ENCODE measurements at regions not wholly inside any gene's neighbourhood (a gene's known extent, or its start where the extent isn't known, plus 50 kb on each side); places are given as distances from the start of the nearest gene placed in this dataset.

DNA sequence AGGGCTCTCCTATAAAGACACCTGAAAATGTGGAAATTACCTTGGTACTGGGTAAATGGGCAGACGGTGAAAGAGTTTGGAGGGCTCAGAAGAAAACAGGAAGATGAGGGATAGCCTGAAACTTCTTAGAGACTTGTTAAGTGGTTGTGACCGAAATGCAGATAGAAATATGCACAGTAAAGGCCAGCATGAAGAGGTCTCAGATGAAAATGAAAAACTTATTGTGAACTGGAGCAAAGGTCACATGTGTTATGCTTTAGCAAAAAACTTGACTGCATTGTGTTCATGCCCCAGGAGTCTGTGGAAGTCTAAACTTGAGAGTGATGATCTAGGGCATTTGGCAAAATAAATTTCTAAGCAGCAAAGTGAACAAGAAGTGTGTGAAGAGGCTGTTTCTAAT is 137.1 kb downstream of the CBLN2 start:
- TF ChIP-seq, protein P1, sequence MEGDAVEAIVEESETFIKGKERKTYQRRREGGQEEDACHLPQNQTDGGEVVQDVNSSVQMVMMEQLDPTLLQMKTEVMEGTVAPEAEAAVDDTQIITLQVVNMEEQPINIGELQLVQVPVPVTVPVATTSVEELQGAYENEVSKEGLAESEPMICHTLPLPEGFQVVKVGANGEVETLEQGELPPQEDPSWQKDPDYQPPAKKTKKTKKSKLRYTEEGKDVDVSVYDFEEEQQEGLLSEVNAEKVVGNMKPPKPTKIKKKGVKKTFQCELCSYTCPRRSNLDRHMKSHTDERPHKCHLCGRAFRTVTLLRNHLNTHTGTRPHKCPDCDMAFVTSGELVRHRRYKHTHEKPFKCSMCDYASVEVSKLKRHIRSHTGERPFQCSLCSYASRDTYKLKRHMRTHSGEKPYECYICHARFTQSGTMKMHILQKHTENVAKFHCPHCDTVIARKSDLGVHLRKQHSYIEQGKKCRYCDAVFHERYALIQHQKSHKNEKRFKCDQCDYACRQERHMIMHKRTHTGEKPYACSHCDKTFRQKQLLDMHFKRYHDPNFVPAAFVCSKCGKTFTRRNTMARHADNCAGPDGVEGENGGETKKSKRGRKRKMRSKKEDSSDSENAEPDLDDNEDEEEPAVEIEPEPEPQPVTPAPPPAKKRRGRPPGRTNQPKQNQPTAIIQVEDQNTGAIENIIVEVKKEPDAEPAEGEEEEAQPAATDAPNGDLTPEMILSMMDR (IDR thresholded peaks at IDR 0.05), result no peak
- no peak for TF ChIP-seq POLR2A (IDR thresholded peaks at IDR 0.05)

All from uterus (tissue), 2 donors.